Activated CD4-positive, alpha-beta memory T cell treated with anti-CD3 and anti-CD28 coated beads for 36 hours (primary cell): ENCODE measurements at regions not wholly inside any gene's neighbourhood (a gene's known extent, or its start where the extent isn't known, plus 50 kb on each side); places are given as distances from the start of the nearest gene placed in this dataset.
"Not testable (repeated sequence)": the region's sequence is repeated elsewhere in the genome, so short reads cannot be mapped to it uniquely, and the experiment has no call there.

Source experiments
- CTCF ChIA-PET: fragments of 350-600 bp; sonication (Branson Sonifier 250); formaldehyde crosslinking; loops from one replicate; lab custom pipeline; 2021; ENCODE audit warnings: antibody characterized with exemption, inconsistent platforms; lab: Charles Lee
- POLR2A ChIA-PET: fragments of 350-600 bp; sonication (Branson Sonifier 250); formaldehyde crosslinking; loops from one replicate; lab custom pipeline; 2021; ENCODE audit warnings: antibody characterized with exemption; lab: Charles Lee
- DNase-seq: peaks from one replicate; pipeline ENCODE4 v3.0.0-alpha.2; 2020
- H3K27ac Mint-ChIP-seq: one replicate; pipeline ENCODE4 v1.8.0; 2021; ENCODE audit warnings: mixed read lengths
- H3K27me3 Mint-ChIP-seq: one replicate; pipeline ENCODE4 v1.8.0; 2021; ENCODE audit warnings: mixed read lengths
- H3K36me3 Mint-ChIP-seq: one replicate; pipeline ENCODE4 v1.8.0; 2021; ENCODE audit warnings: mixed read lengths
- H3K4me1 Mint-ChIP-seq: one replicate; pipeline ENCODE4 v1.8.0; 2021; ENCODE audit warnings: low read depth, mixed read lengths
- H3K4me3 Mint-ChIP-seq: one replicate; pipeline ENCODE4 v1.8.0; 2021; ENCODE audit warnings: mild to moderate bottlenecking, mixed read lengths
- H3K9me3 Mint-ChIP-seq: one replicate; pipeline ENCODE4 v1.8.0; 2021; ENCODE audit warnings: mixed read lengths
- intact Hi-C: fragments of 100-400 bp; cut with micrococcal nuclease; formaldehyde crosslinking; loops from one replicate; pipeline ENCODE4 v1.15.1; 2023

GRCh38 chr4:181776264-181777054 lies 466.7 kb upstream of the TENM3 start:
- H3K36me3 Mint-ChIP-seq: no peaks in the 10 kb centered on the region
- H3K27ac Mint-ChIP-seq: no peak overlapping the region
- peaks cover 14% of the 10 kb centered on the region for H3K9me3 Mint-ChIP-seq
- intact Hi-C loops: no loop called here
- POLR2A ChIA-PET: no interaction called here
- CTCF ChIA-PET: no interaction called here
- DNase-seq: no peak
- no peak overlapping the region for H3K4me3 Mint-ChIP-seq
- H3K27me3 Mint-ChIP-seq: no peaks in the 10 kb centered on the region
- no peaks in the 10 kb centered on the region for H3K4me1 Mint-ChIP-seq

GRCh38 chr4:181777518-181777917 lies 465.7 kb upstream of the TENM3 start:
- intact Hi-C loops: no loop called here
- ChIA-PET POLR2A (no interaction called here), CTCF (no interaction called here)
- no peaks in the 10 kb centered on the region for H3K27me3 Mint-ChIP-seq
- no peaks in the 10 kb centered on the region for H3K4me1 Mint-ChIP-seq
- H3K4me3 Mint-ChIP-seq: no peak overlapping the region
- H3K27ac Mint-ChIP-seq: no peak overlapping the region
- DNase-seq: no peak
- H3K36me3 Mint-ChIP-seq: no peaks in the 10 kb centered on the region
- peaks cover 17% of the 10 kb centered on the region for H3K9me3 Mint-ChIP-seq

- Mint-ChIP-seq H3K36me3 (no peaks in the 10 kb centered on the region), H3K9me3 (peaks cover 10% of the 10 kb centered on the region), H3K4me1 (no peaks in the 10 kb centered on the region), H3K27ac (no peak overlapping the region), H3K4me3 (no peak overlapping the region), H3K27me3 (no peaks in the 10 kb centered on the region)
- CTCF ChIA-PET: no interaction called here
- POLR2A ChIA-PET: no interaction called here
- intact Hi-C loops: no loop called here
- DNase-seq: no peak
Observed at GRCh38 chr4:181784881-181785280, 458.3 kb upstream of the TENM3 start.

GRCh38 chr4:181792641-181793040 lies 450.6 kb upstream of the TENM3 start:
- H3K36me3 Mint-ChIP-seq: no peaks in the 10 kb centered on the region
- no peaks in the 10 kb centered on the region for H3K4me1 Mint-ChIP-seq
- no peaks in the 10 kb centered on the region for H3K27me3 Mint-ChIP-seq
- ChIA-PET CTCF (no interaction called here), POLR2A (no interaction called here)
- H3K9me3 Mint-ChIP-seq: peaks cover 26% of the 10 kb centered on the region
- DNase-seq: no peak
- no peak overlapping the region for H3K4me3 Mint-ChIP-seq
- no peak overlapping the region for H3K27ac Mint-ChIP-seq
- intact Hi-C loops: no loop called here

- Mint-ChIP-seq H3K27ac (no peak overlapping the region), H3K4me1 (no peaks in the 10 kb centered on the region), H3K4me3 (no peak overlapping the region), H3K36me3 (no peaks in the 10 kb centered on the region), H3K27me3 (no peaks in the 10 kb centered on the region), H3K9me3 (peaks cover 25% of the 10 kb centered on the region)
- POLR2A ChIA-PET: no interaction called here
- CTCF ChIA-PET: no interaction called here
- intact Hi-C loops: no loop called here
- no peak for DNase-seq
Observed at GRCh38 chr4:181793096-181793495, 450.1 kb upstream of the TENM3 start.

- no peak for DNase-seq
- Mint-ChIP-seq H3K36me3 (no peaks in the 10 kb centered on the region), H3K27me3 (no peaks in the 10 kb centered on the region), H3K27ac (no peak overlapping the region), H3K4me1 (no peaks in the 10 kb centered on the region), H3K9me3 (peaks cover 25% of the 10 kb centered on the region), H3K4me3 (no peak overlapping the region)
- intact Hi-C loops: no loop called here
- ChIA-PET CTCF (no interaction called here), POLR2A (no interaction called here)
Observed at GRCh38 chr4:181796502-181796901, 446.7 kb upstream of the TENM3 start.

- ChIA-PET CTCF (no interaction called here), POLR2A (no interaction called here)
- Mint-ChIP-seq H3K27me3 (no peaks in the 10 kb centered on the region), H3K27ac (no peak overlapping the region), H3K36me3 (no peaks in the 10 kb centered on the region), H3K4me1 (no peaks in the 10 kb centered on the region), H3K4me3 (no peak overlapping the region), H3K9me3 (peaks cover 25% of the 10 kb centered on the region)
- intact Hi-C loops: no loop called here
- no peak for DNase-seq
Observed at GRCh38 chr4:181798536-181798935, 444.7 kb upstream of the TENM3 start.

- no peaks in the 10 kb centered on the region for H3K27me3 Mint-ChIP-seq
- peaks cover 25% of the 10 kb centered on the region for H3K9me3 Mint-ChIP-seq
- H3K4me1 Mint-ChIP-seq: no peaks in the 10 kb centered on the region
- no peaks in the 10 kb centered on the region for H3K36me3 Mint-ChIP-seq
- CTCF ChIA-PET: no interaction called here
- POLR2A ChIA-PET: no interaction called here
- intact Hi-C loops: no loop called here
- DNase-seq: no peak
- no peak overlapping the region for H3K4me3 Mint-ChIP-seq
- H3K27ac Mint-ChIP-seq: no peak overlapping the region
Observed at GRCh38 chr4:181799561-181800069, 443.6 kb upstream of the TENM3 start.

- intact Hi-C loops: no loop called here
Observed at GRCh38 chr4:181802207-181802606, 441.0 kb upstream of the TENM3 start.

GRCh38 chr4:181807771-181808170 lies 435.4 kb upstream of the TENM3 start:
- H3K9me3 Mint-ChIP-seq: peaks cover 8% of the 10 kb centered on the region
- no peaks in the 10 kb centered on the region for H3K27me3 Mint-ChIP-seq
- CTCF ChIA-PET: no interaction called here
- no peaks in the 10 kb centered on the region for H3K36me3 Mint-ChIP-seq
- H3K27ac Mint-ChIP-seq: no peak overlapping the region
- intact Hi-C loops: no loop called here
- POLR2A ChIA-PET: no interaction called here
- no peak for DNase-seq
- H3K4me1 Mint-ChIP-seq: no peaks in the 10 kb centered on the region
- H3K4me3 Mint-ChIP-seq: no peak overlapping the region

More at GRCh38 chr4:181802207-181802606, 441.0 kb upstream of the TENM3 start:
- ChIA-PET POLR2A (no interaction called here), CTCF (no interaction called here)
- Mint-ChIP-seq H3K27me3 (no peaks in the 10 kb centered on the region), H3K9me3 (peaks cover 8% of the 10 kb centered on the region), H3K27ac (no peak overlapping the region), H3K4me3 (no peak overlapping the region), H3K4me1 (no peaks in the 10 kb centered on the region), H3K36me3 (no peaks in the 10 kb centered on the region)
- no peak for DNase-seq

- POLR2A ChIA-PET: no interaction called here
- no peak overlapping the region for H3K4me3 Mint-ChIP-seq
- intact Hi-C loops: no loop called here
- no peak overlapping the region for H3K27ac Mint-ChIP-seq
- CTCF ChIA-PET: no interaction called here
- no peaks in the 10 kb centered on the region for H3K4me1 Mint-ChIP-seq
- peaks cover 8% of the 10 kb centered on the region for H3K9me3 Mint-ChIP-seq
- DNase-seq: no peak
- H3K36me3 Mint-ChIP-seq: no peaks in the 10 kb centered on the region
- no peaks in the 10 kb centered on the region for H3K27me3 Mint-ChIP-seq
Observed at GRCh38 chr4:181810711-181811110, 432.5 kb upstream of the TENM3 start.

GRCh38 chr4:181811550-181811949 lies 431.7 kb upstream of the TENM3 start:
- POLR2A ChIA-PET, H3K4me1 Mint-ChIP-seq, H3K36me3 Mint-ChIP-seq, H3K27me3 Mint-ChIP-seq, H3K27ac Mint-ChIP-seq, H3K9me3 Mint-ChIP-seq, intact Hi-C loops, H3K4me3 Mint-ChIP-seq, DNase-seq, CTCF ChIA-PET: not testable (repeated sequence)

GRCh38 chr4:181819946-181820345 lies 423.3 kb upstream of the TENM3 start:
- intact Hi-C loops: no loop called here

More at GRCh38 chr4:181819946-181820345, 423.3 kb upstream of the TENM3 start:
- Mint-ChIP-seq H3K9me3 (peaks cover 6% of the 10 kb centered on the region), H3K4me3 (no peak overlapping the region), H3K27ac (no peak overlapping the region), H3K4me1 (no peaks in the 10 kb centered on the region), H3K27me3 (no peaks in the 10 kb centered on the region), H3K36me3 (no peaks in the 10 kb centered on the region)
- POLR2A ChIA-PET: no interaction called here
- no peak for DNase-seq
- CTCF ChIA-PET: no interaction called here
